HG03108 (cell line): ENCODE measurements at regions not wholly inside any gene's neighbourhood (a gene's known extent, or its start where the extent isn't known, plus 50 kb on each side); places are given as distances from the start of the nearest gene placed in this dataset.

Source experiments
- ATAC-seq: cut with Tn5 transposase; IDR thresholded peaks from one replicate; pipeline ENCODE4 v1.9.1; 2021; ENCODE audit warnings: moderate library complexity; ENCODE audit not compliant: unreplicated experiment

DNA sequence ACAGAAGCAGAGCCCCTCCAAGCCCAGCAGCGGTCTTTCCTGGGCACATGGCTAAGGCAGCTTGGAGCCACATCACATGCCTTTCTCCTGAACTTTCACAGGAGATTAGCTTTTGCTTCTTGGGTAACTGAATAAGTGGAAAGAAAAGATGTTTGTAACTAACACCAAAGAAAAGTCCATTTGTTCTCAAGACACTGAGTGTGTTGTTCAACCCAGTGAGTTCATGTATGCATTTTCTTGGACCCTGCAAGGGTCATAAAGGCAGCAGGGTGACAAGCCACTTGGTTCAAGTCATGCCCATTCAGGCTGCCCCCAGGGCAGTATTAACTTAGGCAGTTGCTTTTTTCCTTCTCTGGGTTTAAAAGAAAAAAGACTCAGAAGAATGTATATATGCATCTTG is 203.4 kb downstream of the FAM76B start:
- ATAC-seq, result no peak

DNA sequence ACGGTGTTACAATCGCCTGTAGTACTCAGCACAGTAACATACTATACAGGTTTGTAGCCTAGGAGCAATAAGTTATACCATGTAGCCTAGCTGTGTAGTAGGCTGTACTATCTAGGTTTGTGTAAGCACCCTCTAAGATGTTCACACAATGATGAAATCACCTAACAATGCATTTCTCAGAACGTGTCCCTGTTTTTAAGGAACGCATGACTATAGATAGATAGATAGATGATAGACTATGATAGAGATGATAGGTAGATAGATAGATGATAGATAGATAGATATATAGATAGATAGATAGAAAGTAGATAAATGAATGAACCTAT is 203.9 kb downstream of the FAM76B start:
- no peak for ATAC-seq

DNA sequence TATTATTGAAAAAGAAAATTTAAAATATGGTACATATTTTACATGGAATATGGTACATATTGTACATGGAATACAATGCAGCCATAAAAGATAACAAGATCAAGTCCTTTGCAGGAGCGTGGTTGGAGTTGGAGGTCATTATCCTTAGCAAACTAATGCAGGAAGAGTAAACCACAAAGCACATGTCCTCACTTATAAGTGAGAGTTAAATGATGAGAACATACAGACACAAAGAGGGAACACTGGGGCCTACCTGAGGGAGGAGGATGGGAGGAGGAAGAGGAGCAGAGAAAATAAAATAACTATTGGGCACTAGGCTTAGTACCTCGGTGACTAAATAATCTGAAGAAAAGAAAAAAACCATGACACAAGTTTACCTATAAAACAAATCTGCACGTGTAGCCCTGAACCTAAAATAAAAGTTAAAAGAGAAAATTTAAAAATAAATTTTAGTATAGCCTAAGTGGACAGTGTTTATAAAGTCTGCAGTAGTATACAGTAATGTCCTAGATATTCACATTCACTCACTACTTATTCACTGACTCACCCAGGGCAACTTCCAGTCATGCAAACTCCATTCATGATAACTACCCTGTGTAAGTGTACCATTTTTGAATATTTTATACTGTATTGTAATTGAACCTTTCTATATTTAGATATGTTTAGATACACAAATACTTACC is 204.4 kb downstream of the FAM76B start:
- ATAC-seq, result no peak

DNA sequence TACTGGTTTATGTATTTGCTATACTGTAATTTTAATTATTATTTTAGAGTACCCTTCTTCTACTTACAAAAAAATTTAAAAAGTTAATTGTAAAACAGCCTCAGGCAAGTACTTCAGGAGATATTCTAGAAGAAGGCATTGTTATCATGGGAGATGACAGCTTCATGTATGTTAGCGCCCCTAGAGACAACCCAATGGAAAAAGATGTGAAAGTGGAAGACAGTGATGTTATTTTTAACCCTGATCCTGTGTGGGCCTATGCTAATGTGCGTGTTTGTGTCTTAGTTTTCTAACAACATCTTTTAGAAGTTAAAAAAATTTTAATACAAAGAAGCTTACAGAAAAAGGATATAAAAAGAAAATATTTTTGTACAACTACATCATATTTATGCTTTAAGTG is 205.0 kb downstream of the FAM76B start:
- no peak for ATAC-seq

DNA sequence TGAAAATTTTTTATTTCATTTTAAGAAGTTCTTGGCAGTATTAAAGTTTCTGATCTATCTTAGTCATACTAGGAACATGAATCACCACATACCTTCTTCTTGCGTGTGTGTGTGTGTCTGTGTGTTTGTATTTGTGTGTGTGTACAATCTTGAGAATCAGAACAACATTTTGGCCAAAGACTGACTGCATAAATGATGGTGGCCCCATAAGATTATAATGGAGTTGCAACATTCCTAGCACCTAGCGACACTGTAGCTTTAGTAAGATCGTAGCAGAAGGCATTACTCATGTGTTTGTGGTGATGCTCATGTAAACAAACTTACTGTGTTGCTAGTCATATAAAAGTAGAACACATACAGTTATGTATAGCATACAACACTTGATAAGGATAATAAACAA is 205.4 kb downstream of the FAM76B start:
- no peak for ATAC-seq

DNA sequence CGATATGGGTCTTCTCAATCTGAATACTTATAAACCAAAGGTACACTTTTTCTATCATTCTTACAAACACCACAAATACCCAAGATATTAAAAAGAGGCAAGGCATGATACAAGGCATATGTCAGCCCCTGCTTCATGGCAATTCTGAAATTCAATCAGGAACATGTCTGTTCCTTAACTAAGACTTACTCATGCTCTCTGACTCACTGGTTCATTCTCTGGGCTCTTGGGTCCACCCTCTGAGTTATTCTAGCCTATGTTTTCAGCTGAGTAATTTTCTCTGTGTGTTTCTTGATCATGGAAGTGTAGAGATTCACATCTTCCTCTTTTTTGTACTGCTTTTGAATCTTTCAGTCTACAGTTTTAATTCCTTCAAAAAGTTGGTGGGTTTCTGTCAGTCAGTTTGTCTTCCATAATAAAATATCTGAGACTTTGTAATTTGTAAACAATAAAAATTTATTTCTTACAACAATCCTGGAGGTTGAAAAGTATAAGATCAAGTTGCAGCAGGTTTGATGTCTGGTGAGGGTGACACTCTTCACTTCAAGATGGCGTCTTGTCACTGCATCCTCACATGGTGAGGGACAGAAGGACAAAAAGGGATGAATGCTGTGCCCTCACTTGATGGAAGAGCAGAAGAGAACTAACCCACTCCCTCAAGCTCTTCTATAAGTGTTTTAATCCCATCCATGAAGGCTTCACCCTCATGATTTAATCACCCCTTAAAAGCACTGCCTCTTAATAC is 211.7 kb downstream of the FAM76B start:
- no peak for ATAC-seq

DNA sequence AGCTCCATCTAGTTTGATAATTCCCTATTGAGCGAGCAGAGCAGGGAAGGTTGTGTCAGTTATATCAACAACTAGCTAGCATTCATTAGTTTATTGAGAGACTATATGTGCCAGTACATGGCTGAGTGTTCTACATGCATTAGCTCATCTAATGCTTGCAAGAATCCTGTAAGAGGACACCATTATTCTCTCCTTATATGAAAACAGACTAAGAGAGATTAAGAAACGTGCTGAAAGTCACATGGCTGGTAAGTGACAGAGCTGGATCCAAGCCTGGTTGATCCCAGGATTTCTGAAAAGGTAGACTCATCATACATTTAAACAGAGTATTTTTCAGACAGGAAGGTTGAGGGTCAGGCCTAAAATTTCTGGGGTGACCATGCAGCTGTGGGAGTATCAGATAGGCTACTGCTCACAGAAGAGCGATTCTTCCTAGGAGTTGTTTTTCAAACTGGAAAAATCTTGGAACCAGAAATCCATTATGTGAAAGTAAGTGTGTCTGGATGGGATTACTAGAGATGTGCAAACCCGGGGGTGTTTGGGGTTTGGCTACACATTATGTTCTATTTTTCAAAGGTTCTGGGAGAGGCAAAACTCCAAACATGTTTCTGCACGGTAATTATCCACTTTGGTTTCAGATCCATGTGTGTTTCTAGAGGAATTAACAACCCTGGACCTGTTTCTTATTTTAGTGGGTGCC is 213.3 kb downstream of the FAM76B start:
- no peak for ATAC-seq

DNA sequence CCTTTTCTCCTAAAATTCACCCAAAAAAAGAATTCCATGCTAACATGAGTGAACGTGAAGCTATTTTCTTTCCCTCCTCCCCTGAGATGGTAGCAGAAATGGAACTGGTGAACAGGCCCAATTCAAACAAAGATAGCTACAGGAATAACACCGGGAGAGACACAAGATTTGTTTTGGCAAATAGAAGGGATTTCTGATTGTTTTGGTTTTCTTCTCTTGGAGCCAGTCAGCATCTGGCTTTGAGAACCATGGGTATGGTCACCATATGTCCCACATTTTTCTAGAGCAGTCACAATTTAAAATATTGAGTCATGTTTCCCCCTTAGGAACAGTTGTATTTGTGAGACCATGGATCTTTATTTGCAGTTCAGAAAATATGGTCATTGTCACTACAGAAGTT is 214.1 kb downstream of the FAM76B start:
- ATAC-seq, result no peak

DNA sequence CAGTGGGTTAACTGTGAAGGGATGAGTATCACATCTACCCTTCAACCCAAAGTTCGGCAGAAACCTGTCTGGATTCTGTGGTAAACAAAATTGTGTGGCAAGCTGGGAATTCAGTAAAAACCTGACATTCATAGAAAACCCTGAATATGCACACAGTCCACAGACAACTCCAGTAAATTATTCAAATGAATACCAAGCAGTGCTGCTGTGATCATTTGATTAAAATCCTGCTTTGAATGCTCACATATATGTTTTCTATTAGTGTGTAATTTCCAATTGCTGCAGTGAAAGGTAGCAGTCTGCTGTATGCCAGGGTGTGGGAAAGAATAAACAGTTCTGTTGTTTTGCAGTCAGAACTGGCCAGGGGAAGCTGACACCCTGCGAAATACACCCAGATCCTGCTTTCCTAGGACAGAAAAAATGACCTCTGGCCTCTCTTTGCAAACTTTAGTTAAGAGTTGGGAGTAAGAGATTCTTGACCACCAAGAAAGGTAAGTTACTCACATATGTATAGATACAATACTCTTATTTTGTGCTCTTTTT is 217.8 kb downstream of the FAM76B start:
- no peak for ATAC-seq

DNA sequence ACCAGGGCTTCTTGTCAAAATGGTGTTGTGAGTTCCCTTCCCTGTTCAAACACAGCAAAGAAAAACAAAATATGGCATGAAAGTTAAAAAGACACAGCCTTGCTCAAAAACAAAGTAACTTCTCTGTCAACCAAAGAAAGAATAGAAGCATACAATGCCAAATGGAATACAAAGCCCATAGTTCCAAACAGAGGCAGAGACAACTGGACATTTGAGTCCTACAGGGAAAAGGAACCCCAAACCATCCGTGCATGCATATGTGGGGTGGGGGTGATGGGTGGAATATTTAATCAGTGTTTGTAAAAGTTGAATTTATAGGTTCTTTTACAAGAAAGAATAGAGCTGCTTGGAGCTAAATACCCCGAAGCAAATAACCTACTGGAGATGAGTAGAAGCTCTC is 218.7 kb downstream of the FAM76B start:
- ATAC-seq, result no peak

DNA sequence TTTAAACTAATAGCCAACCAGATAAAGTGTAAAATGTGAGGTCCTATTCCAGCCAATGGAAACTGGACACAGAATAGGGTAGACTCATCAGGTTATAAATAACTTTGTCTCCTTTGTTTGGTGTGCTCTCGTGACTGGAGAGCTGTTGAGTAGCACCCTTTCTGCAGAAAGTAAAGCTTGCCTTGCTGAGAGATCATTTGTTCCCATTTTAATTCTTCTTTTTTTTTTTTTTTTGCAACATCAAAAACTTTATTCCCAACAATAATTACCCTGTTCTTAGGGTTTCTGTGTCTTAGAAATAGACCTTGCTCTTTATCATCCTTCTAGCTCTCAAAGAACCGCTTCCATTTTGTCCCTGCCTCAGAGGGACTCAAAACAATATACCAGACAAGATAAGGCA is 220.4 kb downstream of the FAM76B start:
- no peak for ATAC-seq

DNA sequence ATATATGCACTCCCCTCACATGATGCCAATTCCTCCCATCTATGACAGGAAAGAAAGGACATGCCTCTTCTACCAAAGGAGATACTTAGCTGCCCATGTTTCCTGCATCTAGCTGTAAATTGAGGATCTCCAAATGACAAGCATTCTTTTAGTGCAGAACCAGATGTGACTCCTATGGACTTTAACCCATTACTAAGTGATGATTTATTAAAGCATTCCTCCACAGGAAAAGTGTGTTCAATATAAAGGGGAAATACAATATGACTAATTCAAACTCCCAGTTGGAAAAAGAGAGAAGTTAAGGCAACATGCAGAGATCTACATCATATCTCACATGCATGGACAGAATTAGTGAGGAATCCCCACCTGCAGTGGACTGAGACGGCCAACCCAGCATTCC is 221.3 kb downstream of the FAM76B start:
- ATAC-seq, result no peak

DNA sequence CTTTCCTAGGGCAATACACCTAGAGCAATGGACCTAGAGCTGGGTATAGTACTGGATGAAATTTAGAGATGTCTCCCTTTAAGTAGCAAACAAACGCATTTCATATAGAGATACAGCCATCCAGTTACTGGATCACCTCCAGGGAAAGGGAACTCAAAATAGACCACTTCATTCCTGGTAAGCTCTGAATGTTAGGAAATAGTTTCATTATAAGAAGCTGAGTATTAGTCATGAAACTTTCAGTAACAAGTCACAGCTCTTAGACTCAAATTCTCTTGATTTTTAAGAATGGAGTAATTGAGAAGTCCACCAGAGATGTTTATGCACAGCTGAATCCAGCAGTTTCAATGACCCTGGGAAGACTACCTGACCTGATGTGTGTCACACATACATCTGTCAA is 221.9 kb downstream of the FAM76B start:
- ATAC-seq, result no peak

DNA sequence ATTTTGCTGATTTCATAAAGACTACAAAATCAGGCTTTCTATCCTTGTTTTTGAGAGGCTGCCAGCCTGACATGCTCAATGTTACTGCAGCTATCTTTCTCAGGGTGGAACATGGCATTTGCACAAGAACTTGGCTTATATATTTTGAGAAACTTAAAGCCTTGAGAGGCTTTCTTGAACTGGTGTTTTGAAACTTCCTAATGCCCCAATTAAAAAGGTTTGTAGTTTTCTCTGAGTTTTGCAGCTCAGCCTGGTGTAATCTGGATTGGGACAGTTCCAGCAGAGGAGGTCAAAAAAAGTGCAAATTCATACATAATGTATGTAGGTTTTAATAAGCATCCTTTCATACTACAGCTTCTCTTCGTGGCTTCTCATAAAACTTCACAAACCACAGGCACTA is 223.4 kb downstream of the FAM76B start:
- ATAC-seq, result no peak

DNA sequence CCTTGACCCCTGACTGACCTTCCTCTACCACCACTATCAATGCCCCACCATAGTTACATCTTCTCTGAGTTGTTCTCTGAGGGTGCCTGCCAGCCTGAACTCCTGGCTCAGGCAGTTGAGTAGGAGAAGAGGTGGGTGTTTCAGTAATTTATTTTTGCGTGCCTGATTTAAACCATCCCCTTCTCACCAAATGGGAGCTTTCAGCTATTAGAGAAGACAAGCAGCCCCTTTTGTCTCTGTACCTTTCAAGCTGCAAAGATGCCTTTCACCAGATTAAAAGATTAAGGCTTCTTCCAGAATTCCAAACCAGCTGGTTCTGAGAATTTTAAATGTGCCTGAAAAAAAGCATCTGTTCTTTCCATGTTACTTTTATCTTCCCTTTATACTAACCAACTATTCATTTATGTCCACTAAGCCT is 223.8 kb downstream of the FAM76B start:
- no peak for ATAC-seq

DNA sequence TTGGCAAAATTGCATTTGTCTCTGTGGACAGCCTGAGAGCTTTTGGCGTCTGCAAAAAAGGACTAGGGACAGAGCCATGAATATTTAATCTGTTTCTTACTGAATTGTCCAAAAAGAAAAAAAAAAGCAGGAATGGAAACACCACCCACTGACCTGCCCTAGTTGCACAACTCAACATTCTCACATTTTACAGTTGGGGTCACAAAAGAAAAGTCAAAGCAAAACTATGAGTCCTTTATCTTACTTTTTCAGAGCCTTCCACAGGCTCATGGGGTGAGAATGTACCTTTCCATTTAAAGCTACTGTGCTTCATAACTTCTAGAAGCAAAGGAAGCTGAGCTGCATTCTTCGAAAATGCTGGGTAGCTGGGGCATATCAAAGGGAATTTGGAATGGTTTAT is 225.7 kb downstream of the FAM76B start:
- ATAC-seq, result no peak

DNA sequence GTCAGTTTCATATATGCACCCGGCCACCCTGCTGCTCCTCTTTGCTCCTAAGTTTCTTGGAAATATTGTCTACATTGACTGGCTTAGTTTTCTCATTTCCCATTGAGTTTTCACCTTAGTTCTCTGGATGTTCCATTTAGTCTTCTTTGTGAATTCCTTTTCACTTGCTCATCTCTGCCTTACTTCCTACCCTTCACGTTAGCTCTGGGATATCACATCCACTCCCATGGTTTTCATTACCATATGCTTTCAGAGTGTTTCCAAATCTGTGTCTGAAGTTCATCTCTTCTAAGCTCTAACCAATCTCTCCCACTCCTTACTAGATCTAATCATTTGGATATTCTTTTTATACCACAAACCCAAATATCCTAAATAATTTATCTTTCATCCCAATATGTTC is 226.4 kb downstream of the FAM76B start:
- no peak for ATAC-seq

DNA sequence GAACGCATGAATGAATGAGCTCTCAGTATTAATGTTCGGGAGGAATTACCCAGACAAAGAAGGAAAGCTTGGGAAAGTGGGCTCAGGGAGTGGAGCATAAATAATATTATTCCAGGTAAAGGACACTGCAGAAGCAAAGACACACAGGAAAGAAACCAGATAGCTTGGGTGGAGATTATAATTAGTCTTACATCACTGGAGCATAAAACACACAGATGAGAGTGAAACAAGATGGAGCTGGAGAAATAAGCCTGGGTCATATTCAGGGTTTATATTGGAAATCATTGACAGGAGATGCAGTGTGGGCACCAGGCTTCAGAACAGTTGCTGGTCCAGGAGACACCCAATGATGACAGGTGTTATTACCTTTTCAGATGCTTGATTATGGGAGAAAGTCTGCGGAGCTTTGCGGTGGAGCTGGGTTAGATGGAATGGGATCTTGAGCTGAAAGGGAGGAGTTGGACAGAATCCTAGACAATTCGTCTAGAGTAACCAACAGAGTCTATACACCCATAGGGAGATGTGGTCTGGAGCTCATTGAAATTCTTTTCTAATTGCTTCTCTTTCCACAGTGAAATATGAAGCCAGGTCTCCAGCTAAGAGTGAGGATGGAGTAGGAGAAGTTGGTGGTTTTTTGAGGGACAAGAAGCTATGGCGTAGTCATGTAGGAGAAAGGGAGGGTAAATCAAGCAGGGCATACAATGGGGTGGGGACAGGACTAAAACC is 227.2 kb downstream of the FAM76B start:
- ATAC-seq, result no peak

DNA sequence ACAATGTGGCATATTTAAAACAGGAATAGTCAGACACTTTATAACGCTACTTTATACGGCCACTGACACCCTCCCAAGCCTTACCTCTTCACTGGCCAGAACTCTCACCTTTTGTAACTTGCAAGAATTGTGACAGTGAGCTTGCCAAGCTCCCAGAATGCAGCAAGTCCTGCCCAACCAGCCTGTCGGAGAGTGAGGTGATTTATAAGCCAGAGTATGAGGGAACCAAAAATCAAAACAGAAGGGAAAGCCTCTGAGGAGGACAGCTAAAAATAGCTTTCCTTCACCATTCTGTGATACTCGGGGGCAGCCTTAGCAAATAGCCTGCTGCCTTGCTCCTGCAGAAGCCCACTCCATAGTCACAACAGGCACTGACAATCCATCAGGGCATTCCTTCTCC is 229.7 kb downstream of the FAM76B start:
- ATAC-seq, result no peak

DNA sequence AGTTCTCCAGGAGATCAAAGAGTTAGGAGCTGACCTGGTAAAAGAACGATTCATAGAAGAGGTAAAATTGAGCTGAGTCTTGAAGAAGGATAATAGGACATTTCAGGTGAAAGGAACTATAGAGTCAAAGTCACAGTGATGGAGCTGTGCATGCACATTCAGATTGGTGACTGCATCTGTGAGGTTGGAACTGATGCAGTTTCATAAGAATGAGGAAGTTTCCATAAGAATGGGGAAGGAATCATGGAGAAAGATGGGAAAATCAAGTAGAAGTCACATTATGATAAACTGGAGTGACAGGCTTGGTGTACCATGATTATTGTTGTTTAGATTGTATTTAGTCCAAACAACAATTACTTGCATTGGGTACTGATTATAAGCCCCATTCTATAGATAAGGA is 232.2 kb downstream of the FAM76B start:
- ATAC-seq, result no peak
